A549 (cell line): ENCODE measurements at regions not wholly inside any gene's neighbourhood (a gene's known extent, or its start where the extent isn't known, plus 50 kb on each side); places are given as distances from the start of the nearest gene placed in this dataset.

Experiments used
- ESRRA ChIP-seq: fragments of 150-350 bp; IDR thresholded peaks from 2 replicates; pipeline ENCODE4 v1.6.1; 2014; ENCODE audit warnings: mild to moderate bottlenecking, low read length, borderline replicate concordance
- JUN ChIP-seq, 2 experiments: fragments of >200 bp; sonication (Bioruptor Twin); formaldehyde crosslinking; IDR thresholded peaks; 2 replicates in 1 of 2; 3 replicates in 1 of 2; pipeline ENCODE4 v1.6.1; 2016 to 2017
- MAZ ChIP-seq: fragments of 150-350 bp; IDR thresholded peaks from 2 replicates; pipeline ENCODE4 v1.6.1; 2014; ENCODE audit warnings: antibody characterized with exemption, low read depth, low read length, borderline replicate concordance
- NPAS2 ChIP-seq: fragments of 250-450 bp; sonication (Bioruptor Pico); IDR thresholded peaks from 2 replicates; pipeline ENCODE4 v1.8.0; 2022; ENCODE audit warnings: mild to moderate bottlenecking, moderate library complexity, borderline replicate concordance
- PHF8 ChIP-seq: fragments of 200-600 bp; sonication (generic); IDR thresholded peaks from 2 replicates; pipeline ENCODE4 v1.6.1; 2016; ENCODE audit warnings: low read depth, mild to moderate bottlenecking, antibody characterized with exemption, moderate library complexity, borderline replicate concordance
- POLR2A ChIP-seq: IDR thresholded peaks from 2 replicates; pipeline ENCODE4 v1.6.1; 2012; ENCODE audit warnings: mild to moderate bottlenecking, low read length
- RAD21 ChIP-seq, 2 experiments: fragments of >200 bp in 1 of 2; sonication (Bioruptor Twin) in 1 of 2; formaldehyde crosslinking in 1 of 2; IDR thresholded peaks in 1 of 2; conservative IDR thresholded peaks in 1 of 2; 2 replicates in 1 of 2; 3 replicates in 1 of 2; pipeline ENCODE4 v1.6.1; 2012 to 2018; ENCODE audit warnings: inconsistent platforms in 1 of 2
- RCOR1 ChIP-seq: fragments of 150-350 bp; IDR thresholded peaks from 2 replicates; pipeline ENCODE4 v1.6.1; 2014; ENCODE audit warnings: antibody characterized with exemption, low read length, low read depth
- TF ChIP-seq, protein P1 (sequence below): fragments of >200 bp; sonication (Bioruptor Twin); formaldehyde crosslinking; IDR thresholded peaks from 3 replicates; pipeline ENCODE4 v1.5.1; 2016
- TF ChIP-seq, protein P2 (sequence below): fragments of 200-600 bp; sonication (generic); IDR thresholded peaks from 2 replicates; pipeline ENCODE4 v1.6.1; 2016; ENCODE audit warnings: antibody characterized with exemption, mild to moderate bottlenecking, moderate library complexity

DNA sequence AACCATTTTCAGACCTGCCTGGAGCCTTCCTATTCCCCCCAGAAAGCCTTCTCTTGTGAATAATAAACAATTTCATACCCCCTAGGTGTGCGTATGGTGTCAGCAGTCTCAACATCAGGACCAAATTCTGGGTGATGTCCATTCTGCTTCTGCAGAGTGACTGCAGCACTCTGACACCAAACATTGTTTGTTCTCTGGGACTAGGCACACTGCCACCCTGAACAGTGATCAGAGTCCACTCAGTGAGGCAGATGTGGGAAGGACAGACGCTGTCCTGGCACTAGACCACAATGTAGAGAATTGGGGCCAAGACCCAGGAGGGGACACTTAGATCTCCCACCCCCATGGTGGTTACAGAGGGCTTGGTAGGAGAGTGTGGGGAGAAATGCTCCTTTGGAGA, 175.1 kb downstream of the BACH1 start:
- no peak for TF ChIP-seq POLR2A
- no peak for TF ChIP-seq RCOR1
- TF ChIP-seq MAZ: no peak
- TF ChIP-seq PHF8: no peak
- TF ChIP-seq, protein P1, sequence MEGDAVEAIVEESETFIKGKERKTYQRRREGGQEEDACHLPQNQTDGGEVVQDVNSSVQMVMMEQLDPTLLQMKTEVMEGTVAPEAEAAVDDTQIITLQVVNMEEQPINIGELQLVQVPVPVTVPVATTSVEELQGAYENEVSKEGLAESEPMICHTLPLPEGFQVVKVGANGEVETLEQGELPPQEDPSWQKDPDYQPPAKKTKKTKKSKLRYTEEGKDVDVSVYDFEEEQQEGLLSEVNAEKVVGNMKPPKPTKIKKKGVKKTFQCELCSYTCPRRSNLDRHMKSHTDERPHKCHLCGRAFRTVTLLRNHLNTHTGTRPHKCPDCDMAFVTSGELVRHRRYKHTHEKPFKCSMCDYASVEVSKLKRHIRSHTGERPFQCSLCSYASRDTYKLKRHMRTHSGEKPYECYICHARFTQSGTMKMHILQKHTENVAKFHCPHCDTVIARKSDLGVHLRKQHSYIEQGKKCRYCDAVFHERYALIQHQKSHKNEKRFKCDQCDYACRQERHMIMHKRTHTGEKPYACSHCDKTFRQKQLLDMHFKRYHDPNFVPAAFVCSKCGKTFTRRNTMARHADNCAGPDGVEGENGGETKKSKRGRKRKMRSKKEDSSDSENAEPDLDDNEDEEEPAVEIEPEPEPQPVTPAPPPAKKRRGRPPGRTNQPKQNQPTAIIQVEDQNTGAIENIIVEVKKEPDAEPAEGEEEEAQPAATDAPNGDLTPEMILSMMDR: no peak
- TF ChIP-seq, protein P2, sequence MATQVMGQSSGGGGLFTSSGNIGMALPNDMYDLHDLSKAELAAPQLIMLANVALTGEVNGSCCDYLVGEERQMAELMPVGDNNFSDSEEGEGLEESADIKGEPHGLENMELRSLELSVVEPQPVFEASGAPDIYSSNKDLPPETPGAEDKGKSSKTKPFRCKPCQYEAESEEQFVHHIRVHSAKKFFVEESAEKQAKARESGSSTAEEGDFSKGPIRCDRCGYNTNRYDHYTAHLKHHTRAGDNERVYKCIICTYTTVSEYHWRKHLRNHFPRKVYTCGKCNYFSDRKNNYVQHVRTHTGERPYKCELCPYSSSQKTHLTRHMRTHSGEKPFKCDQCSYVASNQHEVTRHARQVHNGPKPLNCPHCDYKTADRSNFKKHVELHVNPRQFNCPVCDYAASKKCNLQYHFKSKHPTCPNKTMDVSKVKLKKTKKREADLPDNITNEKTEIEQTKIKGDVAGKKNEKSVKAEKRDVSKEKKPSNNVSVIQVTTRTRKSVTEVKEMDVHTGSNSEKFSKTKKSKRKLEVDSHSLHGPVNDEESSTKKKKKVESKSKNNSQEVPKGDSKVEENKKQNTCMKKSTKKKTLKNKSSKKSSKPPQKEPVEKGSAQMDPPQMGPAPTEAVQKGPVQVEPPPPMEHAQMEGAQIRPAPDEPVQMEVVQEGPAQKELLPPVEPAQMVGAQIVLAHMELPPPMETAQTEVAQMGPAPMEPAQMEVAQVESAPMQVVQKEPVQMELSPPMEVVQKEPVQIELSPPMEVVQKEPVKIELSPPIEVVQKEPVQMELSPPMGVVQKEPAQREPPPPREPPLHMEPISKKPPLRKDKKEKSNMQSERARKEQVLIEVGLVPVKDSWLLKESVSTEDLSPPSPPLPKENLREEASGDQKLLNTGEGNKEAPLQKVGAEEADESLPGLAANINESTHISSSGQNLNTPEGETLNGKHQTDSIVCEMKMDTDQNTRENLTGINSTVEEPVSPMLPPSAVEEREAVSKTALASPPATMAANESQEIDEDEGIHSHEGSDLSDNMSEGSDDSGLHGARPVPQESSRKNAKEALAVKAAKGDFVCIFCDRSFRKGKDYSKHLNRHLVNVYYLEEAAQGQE: no peak
- TF ChIP-seq JUN (IDR thresholded peaks at IDR 0.05): no peak
- TF ChIP-seq NPAS2 (CRISPR knock-in tag): no peak
- no peak for TF ChIP-seq ESRRA
- no peak for TF ChIP-seq RAD21 (conservative IDR thresholded peaks at IDR 0.05 in 1 of 2, IDR thresholded peaks at IDR 0.05 in 1 of 2)
